Upper lobe of left lung (tissue), 4 donors: ENCODE measurements at regions not wholly inside any gene's neighbourhood (a gene's known extent, or its start where the extent isn't known, plus 50 kb on each side); places are given as distances from the start of the nearest gene placed in this dataset.

Source experiments
- EP300 ChIP-seq, 4 donors: sonication (generic); formaldehyde crosslinking; IDR thresholded peaks; one replicate each; pipeline ENCODE4 v1.5.1; 2017; ENCODE audit warnings: antibody characterized with exemption in 4 of 4, control low read depth in 2 of 4
- POLR2A ChIP-seq, 4 donors: fragments of 450-650 bp; IDR thresholded peaks; one replicate each; pipeline ENCODE4 v1.5.1; 2016 to 2017; ENCODE audit warnings: antibody characterized with exemption in 4 of 4, mild to moderate bottlenecking in 2 of 4
- POLR2AphosphoS5 ChIP-seq, 2 donors: sonication (generic); formaldehyde crosslinking; IDR thresholded peaks; one replicate each; pipeline ENCODE4 v1.5.1; 2017; ENCODE audit warnings: antibody characterized with exemption in 2 of 2
- TF ChIP-seq, protein P1 (sequence below), 6 experiments: fragments of 450-650 bp in 4 of 6; fragments of 200-600 bp in 2 of 6; sonication (generic) in 2 of 6; IDR thresholded peaks; one replicate each; pipeline ENCODE4 v1.5.1; 2016 to 2019; ENCODE audit warnings: antibody characterized with exemption in 6 of 6

DNA sequence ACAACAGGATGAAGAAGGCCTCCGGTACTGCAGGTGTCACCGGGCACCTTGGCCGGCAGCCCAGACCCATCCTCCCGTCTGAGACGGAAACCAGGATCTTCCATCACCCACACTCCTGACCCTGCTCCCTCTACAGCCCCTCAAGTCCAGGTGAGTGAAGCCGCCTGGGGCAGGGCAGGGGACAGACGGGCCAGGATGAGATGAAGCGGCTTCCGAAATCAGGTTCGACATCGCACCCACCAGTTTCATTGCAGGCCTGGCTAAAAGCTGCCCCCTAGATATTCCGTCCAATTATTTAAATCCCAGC, 639.1 kb downstream of the TBC1D22A start:
- TF ChIP-seq, protein P1, sequence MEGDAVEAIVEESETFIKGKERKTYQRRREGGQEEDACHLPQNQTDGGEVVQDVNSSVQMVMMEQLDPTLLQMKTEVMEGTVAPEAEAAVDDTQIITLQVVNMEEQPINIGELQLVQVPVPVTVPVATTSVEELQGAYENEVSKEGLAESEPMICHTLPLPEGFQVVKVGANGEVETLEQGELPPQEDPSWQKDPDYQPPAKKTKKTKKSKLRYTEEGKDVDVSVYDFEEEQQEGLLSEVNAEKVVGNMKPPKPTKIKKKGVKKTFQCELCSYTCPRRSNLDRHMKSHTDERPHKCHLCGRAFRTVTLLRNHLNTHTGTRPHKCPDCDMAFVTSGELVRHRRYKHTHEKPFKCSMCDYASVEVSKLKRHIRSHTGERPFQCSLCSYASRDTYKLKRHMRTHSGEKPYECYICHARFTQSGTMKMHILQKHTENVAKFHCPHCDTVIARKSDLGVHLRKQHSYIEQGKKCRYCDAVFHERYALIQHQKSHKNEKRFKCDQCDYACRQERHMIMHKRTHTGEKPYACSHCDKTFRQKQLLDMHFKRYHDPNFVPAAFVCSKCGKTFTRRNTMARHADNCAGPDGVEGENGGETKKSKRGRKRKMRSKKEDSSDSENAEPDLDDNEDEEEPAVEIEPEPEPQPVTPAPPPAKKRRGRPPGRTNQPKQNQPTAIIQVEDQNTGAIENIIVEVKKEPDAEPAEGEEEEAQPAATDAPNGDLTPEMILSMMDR (IDR thresholded peaks at IDR 0.05) = no peak
- TF ChIP-seq POLR2AphosphoS5 (IDR thresholded peaks at IDR 0.05) (no peak), POLR2A (IDR thresholded peaks at IDR 0.05) (no peak), EP300 (IDR thresholded peaks at IDR 0.05) (no peak)
